ENCODE measurements at regions not wholly inside any gene's neighbourhood (a gene's known extent, or its start where the extent isn't known, plus 50 kb on each side); places are given as distances from the start of the nearest gene placed in this dataset.

GRCh38 chr18:29547626-29548025 lies 1370.7 kb upstream of the CDH2 start:
- DNase-seq (ENCODE audit: low spot score): no peak

GRCh38 chr18:29540548-29540947 lies 1363.6 kb upstream of the CDH2 start:
- DNase-seq (ENCODE audit: low spot score): no peak

GRCh38 chr18:29531746-29532145 lies 1354.8 kb upstream of the CDH2 start:
- DNase-seq (ENCODE audit: low spot score): no peak

GRCh38 chr18:29523371-29523770 lies 1346.4 kb upstream of the CDH2 start:
- no peak for DNase-seq (ENCODE audit: low spot score)

GRCh38 chr18:29512761-29513160 lies 1335.8 kb upstream of the CDH2 start:
- DNase-seq (ENCODE audit: low spot score): no peak

GRCh38 chr18:29512203-29512602 lies 1335.3 kb upstream of the CDH2 start:
- no peak for DNase-seq (ENCODE audit: low spot score)

- DNase-seq (ENCODE audit: low spot score): no peak
Measured at GRCh38 chr18:29501952-29502351, 1325.0 kb upstream of the CDH2 start.

- no peak for DNase-seq (ENCODE audit: low spot score)
Measured at GRCh38 chr18:29496152-29496680, 1319.3 kb upstream of the CDH2 start.

- DNase-seq (ENCODE audit: low spot score): no peak
Measured at GRCh38 chr18:29494371-29494770, 1317.4 kb upstream of the CDH2 start.

GRCh38 chr18:29491907-29492306 lies 1315.0 kb upstream of the CDH2 start:
- no peak for DNase-seq (ENCODE audit: low spot score)

- no peak for DNase-seq (ENCODE audit: low spot score)
Measured at GRCh38 chr18:29488617-29489016, 1311.7 kb upstream of the CDH2 start.

GRCh38 chr18:29465526-29465925 lies 1288.6 kb upstream of the CDH2 start:
- no peak for DNase-seq (ENCODE audit: low spot score)

GRCh38 chr18:29459972-29460371 lies 1283.0 kb upstream of the CDH2 start:
- no peak for DNase-seq (ENCODE audit: low spot score)

GRCh38 chr18:29457316-29457889 lies 1280.5 kb upstream of the CDH2 start:
- DNase-seq (ENCODE audit: low spot score): no peak

- no peak for DNase-seq (ENCODE audit: low spot score)
Measured at GRCh38 chr18:29449424-29449823, 1272.5 kb upstream of the CDH2 start.

- no peak for DNase-seq (ENCODE audit: low spot score)
Measured at GRCh38 chr18:29439398-29439797, 1262.5 kb upstream of the CDH2 start.

GRCh38 chr18:29436459-29436858 lies 1259.5 kb upstream of the CDH2 start:
- DNase-seq (ENCODE audit: low spot score): no peak

- no peak for DNase-seq (ENCODE audit: low spot score)
Measured at GRCh38 chr18:29434650-29435049, 1257.7 kb upstream of the CDH2 start.

- no peak for DNase-seq (ENCODE audit: low spot score)
Measured at GRCh38 chr18:29430416-29430815, 1253.5 kb upstream of the CDH2 start.

- DNase-seq (ENCODE audit: low spot score): no peak
Measured at GRCh38 chr18:29418136-29418535, 1241.2 kb upstream of the CDH2 start.

GRCh38 chr18:29406996-29407395 lies 1230.1 kb upstream of the CDH2 start:
- no peak for DNase-seq (ENCODE audit: low spot score)

GRCh38 chr18:29397536-29397935 lies 1220.6 kb upstream of the CDH2 start:
- DNase-seq (ENCODE audit: low spot score): no peak

- DNase-seq (ENCODE audit: low spot score): no peak
Measured at GRCh38 chr18:29383311-29384273, 1206.7 kb upstream of the CDH2 start.
